ENCODE measurements at regions not wholly inside any gene's neighbourhood (a gene's known extent, or its start where the extent isn't known, plus 50 kb on each side); places are given as distances from the start of the nearest gene placed in this dataset.

GRCh38 chr4:184550476-184550875, 76.1 kb upstream of the IRF2 start:
- ATAC-seq (ENCODE audit: low read depth): no peak
- ChIA-PET CTCF (interaction anchor here (0.6 kb wide), 2 partner anchors 16 to 108 kb away, joined by 3 to 4 read pairs; no protein-coding TSS in a partner anchor), POLR2A (ENCODE audit: unreplicated experiment) (no interaction called here)
- Histone ChIP-seq H4K91ac (ENCODE audit: insufficient read depth, low read depth, low read length) (no peak overlapping the region), H3K18ac (ENCODE audit: low read depth, low read length) (no peak overlapping the region), H2BK20ac (ENCODE audit: low read depth, low read length) (no peak overlapping the region), H3K4ac (ENCODE audit: low read depth, low read length) (no peak overlapping the region), H3K56ac (ENCODE audit: extremely low read depth, insufficient read depth, low read length) (no peak overlapping the region), H3K4me3 (ENCODE audit: insufficient read depth, low read depth, low read length) (no peak overlapping the region), H2BK5ac (ENCODE audit: low read depth, low read length, poor library complexity, severe bottlenecking) (no peak overlapping the region), H3K9me3 (ENCODE audit: control insufficient read depth, insufficient read depth, low read length) (no peaks in the 10 kb centered on the region), H3K9me1 (ENCODE audit: insufficient read depth, low read length) (no peaks in the 10 kb centered on the region), H2BK15ac (ENCODE audit: low read depth, low read length) (no peak overlapping the region), H4K8ac (ENCODE audit: low read depth in 2 of 2, low read length in 2 of 2) (no peak overlapping the region), H4K20me1 (ENCODE audit: insufficient read depth, low read length) (no peaks in the 10 kb centered on the region), H2BK120ac (ENCODE audit: low read depth, low read length) (no peak overlapping the region), H4K5ac (ENCODE audit: low read depth, low read length) (no peak overlapping the region), H3K79me1 (ENCODE audit: low read depth in 1 of 2, low read length in 2 of 2) (no peaks in the 10 kb centered on the region), H3K9ac (ENCODE audit: low read depth, low read length) (no peak overlapping the region), H2AFZ (replicated peaks; ENCODE audit: low read length, poor library complexity) (no peak overlapping the region), H3K14ac (replicated peaks; ENCODE audit: low read depth, low read length) (no peak overlapping the region), H3K4me2 (ENCODE audit: low read depth, low read length) (no peak overlapping the region), H3K23ac (ENCODE audit: low read depth, low read length) (no peak overlapping the region), H2AK5ac (ENCODE audit: low read depth, low read length) (no peak overlapping the region), H3K4me1 (ENCODE audit: control insufficient read depth, insufficient read depth, low read length) (peaks cover 4% of the 10 kb centered on the region; the same call in 1 of the 2 replicates), H3K36me3 (ENCODE audit: control insufficient read depth, insufficient read depth, low read length) (no peaks in the 10 kb centered on the region), H3K27me3 (ENCODE audit: control insufficient read depth, insufficient read depth, low read length) (peaks cover 2% of the 10 kb centered on the region; the same call in 1 of the 2 replicates), H3K27ac (ENCODE audit: insufficient read depth, low read length) (no peak overlapping the region), H2AK9ac (replicated peaks; ENCODE audit: low read depth, low read length, poor library complexity) (no peak overlapping the region)
- in situ Hi-C loops (cut with MboI; ENCODE audit: low sequenced_read_pairs) (no loop called here), intact Hi-C loops (cut with micrococcal nuclease) (no loop called here), dilution Hi-C loops (cut with HindIII; ENCODE audit: low sequenced_read_pairs, unreplicated experiment) (no loop called here)
- no TSS peak for BruUV-seq (replicated peaks)
- no peak for TF ChIP-seq MAFK (IDR thresholded peaks at IDR 0.05; ENCODE audit: low read depth, low read length)
- no peak for DNase-seq
- no CpG with 5 or more reads among the region's 3 CpGs for WGBS, 2 experiments (ENCODE audit: extremely low coverage in 2 of 2, insufficient read length in 1 of 2)
